PC-3 (cell line): ENCODE measurements at regions not wholly inside any gene's neighbourhood (a gene's known extent, or its start where the extent isn't known, plus 50 kb on each side); places are given as distances from the start of the nearest gene placed in this dataset.
"Not testable (repeated sequence)": the region's sequence is repeated elsewhere in the genome, so short reads cannot be mapped to it uniquely, and the experiment has no call there.

Experiments
- ATAC-seq: fragments of 200-7000 bp; cut with Tn5 transposase; 2 replicates; pipeline ENCODE4 v1.9.1; 2020; ENCODE audit warnings: mild to moderate bottlenecking, moderate library complexity
- BruUV-seq: library from RNA; stranded (reverse); fragments of 400-500 nt; replicated peaks from 2 replicates; lab custom pipeline; 2021; lab: Mats Ljungman, UMichigan
- CTCF ChIA-PET: fragments of 300-600 bp; sonication (Branson Sonifier 250); formaldehyde crosslinking; loops from one replicate; lab custom pipeline; 2022; ENCODE audit warnings: antibody characterized with exemption; lab: Charles Lee
- POLR2A ChIA-PET: fragments of 300-600 bp; sonication (Branson Sonifier 250); formaldehyde crosslinking; loops from one replicate; lab custom pipeline; 2022; ENCODE audit warnings: antibody characterized with exemption; ENCODE audit not compliant: unreplicated experiment; lab: Charles Lee
- DNase-seq: peaks from one replicate; pipeline ENCODE4 v3.0.0-alpha.2; 2015
- H2AFZ ChIP-seq: fragments of 300-600 bp; sonication (generic); 2 replicates; pipeline ENCODE4 v1.6.0; 2016; ENCODE audit warnings: antibody characterized with exemption, low read length
- H3F3A ChIP-seq: fragments of 300-600 bp; sonication (generic); one replicate; pipeline ENCODE4 v1.6.0; 2017; ENCODE audit warnings: antibody characterized with exemption, low read length, control low read depth, mild to moderate bottlenecking; ENCODE audit not compliant: unreplicated experiment
- H3K27ac ChIP-seq: fragments of 300-600 bp; sonication (generic); 2 replicates; pipeline ENCODE4 v1.5.1; 2016; ENCODE audit warnings: mild to moderate bottlenecking, low read length
- H3K27me3 ChIP-seq: fragments of 300-600 bp; sonication (generic); 2 replicates; pipeline ENCODE4 v1.6.1; 2016; ENCODE audit warnings: low read length, mixed read lengths
- H3K36me3 ChIP-seq: fragments of 300-600 bp; sonication (generic); 2 replicates; pipeline ENCODE4 v1.6.1; 2016; ENCODE audit warnings: low read depth, mixed run types, low read length, mixed read lengths
- H3K4me1 ChIP-seq: fragments of 300-600 bp; sonication (generic); 2 replicates; pipeline ENCODE4 v1.5.1; 2016; ENCODE audit warnings: low read length; ENCODE audit not compliant: insufficient read depth
- H3K4me2 ChIP-seq: fragments of 300-600 bp; sonication (generic); 2 replicates; pipeline ENCODE4 v1.6.0; 2016; ENCODE audit warnings: low read length
- H3K4me3 ChIP-seq: fragments of 300-600 bp; sonication (generic); 2 replicates; pipeline ENCODE4 v1.5.1; 2016; ENCODE audit warnings: mild to moderate bottlenecking, low read length, mixed read lengths
- H3K79me2 ChIP-seq: fragments of 300-600 bp; sonication (generic); 2 replicates; pipeline ENCODE4 v1.6.1; 2017; ENCODE audit warnings: low read length, mixed read lengths
- H3K9ac ChIP-seq: fragments of 300-600 bp; sonication (generic); 2 replicates; pipeline ENCODE4 v1.6.0; 2016; ENCODE audit warnings: mild to moderate bottlenecking, low read length
- H3K9me2 ChIP-seq: fragments of 300-600 bp; sonication (generic); replicated peaks from 2 replicates; pipeline ENCODE4 v1.6.1; 2016; ENCODE audit warnings: mixed run types, low read length, mixed read lengths
- H3K9me3 ChIP-seq: fragments of 300-600 bp; sonication (generic); 2 replicates; pipeline ENCODE4 v1.6.1; 2016; ENCODE audit warnings: low read length, mixed read lengths
- H4K20me1 ChIP-seq: fragments of 300-600 bp; sonication (generic); 2 replicates; pipeline ENCODE4 v1.6.1; 2016; ENCODE audit warnings: low read length, mixed read lengths
- CTCF ChIP-seq: fragments of 300-600 bp; sonication (generic); conservative IDR thresholded peaks from 2 replicates; pipeline ENCODE4 v1.5.1; 2017; ENCODE audit warnings: antibody characterized with exemption, low read depth, mild to moderate bottlenecking, low read length
- EZH2 ChIP-seq: fragments of 300-600 bp; sonication (generic); IDR thresholded peaks from one replicate; pipeline ENCODE4 v1.6.1; 2017; ENCODE audit warnings: antibody characterized with exemption, mild to moderate bottlenecking, low read length; ENCODE audit not compliant: unreplicated experiment
- EZH2phosphoT487 ChIP-seq: fragments of 300-600 bp; sonication (generic); IDR thresholded peaks from 2 replicates; pipeline ENCODE4 v1.6.1; 2018; ENCODE audit warnings: mild to moderate bottlenecking, antibody characterized with exemption, low read length, borderline replicate concordance
- intact Hi-C: fragments of 100-400 bp; cut with micrococcal nuclease; formaldehyde crosslinking; loops from 2 replicates; pipeline ENCODE4 v1.9.0; 2023

GRCh38 chr13:53112522-53112921 lies 83.9 kb downstream of the OLFM4 start:
- H3K79me2 ChIP-seq = no peaks in the 10 kb centered on the region
- no peaks in the 10 kb centered on the region for H3K9me3 ChIP-seq
- no peaks in the 10 kb centered on the region for H3K4me1 ChIP-seq
- no peak overlapping the region for H2AFZ ChIP-seq
- no peak overlapping the region for H3K27ac ChIP-seq
- CTCF ChIA-PET = no interaction called here
- no peaks in the 10 kb centered on the region for H3K27me3 ChIP-seq
- no peaks in the 10 kb centered on the region for H4K20me1 ChIP-seq
- H3K9me2 ChIP-seq = no peaks in the 10 kb centered on the region
- H3K4me3 ChIP-seq = no peak overlapping the region
- intact Hi-C loops = no loop called here
- ATAC-seq (no peak), DNase-seq (no peak)
- BruUV-seq = no TSS peak
- POLR2A ChIA-PET = no interaction called here
- H3K4me2 ChIP-seq = no peak overlapping the region
- no peaks in the 10 kb centered on the region for H3F3A ChIP-seq
- no peaks in the 10 kb centered on the region for H3K36me3 ChIP-seq
- H3K9ac ChIP-seq = no peak overlapping the region
- no peak for TF ChIP-seq EZH2phosphoT487
- no peak for TF ChIP-seq EZH2
- TF ChIP-seq CTCF = no peak

DNA sequence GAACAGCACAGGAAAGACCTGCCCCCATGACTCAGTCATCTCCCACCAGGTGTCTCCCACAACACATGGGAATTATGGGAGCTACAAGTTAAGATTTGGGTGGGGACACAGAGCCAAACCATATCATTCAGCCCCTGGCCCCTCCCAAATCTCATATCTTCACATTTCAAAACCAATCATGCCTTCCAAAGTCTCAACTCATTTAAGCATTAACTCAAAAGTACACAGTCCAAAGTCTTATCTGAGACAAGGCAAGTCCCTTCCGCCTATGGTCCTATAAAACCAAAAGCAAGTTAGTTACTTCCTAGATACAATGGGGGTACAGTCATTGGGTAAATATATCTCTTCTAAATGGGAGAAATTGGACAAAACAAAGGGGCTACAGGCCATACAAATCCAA lies 88.4 kb downstream of the OLFM4 start:
- intact Hi-C loops, ATAC-seq: not testable (repeated sequence)

DNA sequence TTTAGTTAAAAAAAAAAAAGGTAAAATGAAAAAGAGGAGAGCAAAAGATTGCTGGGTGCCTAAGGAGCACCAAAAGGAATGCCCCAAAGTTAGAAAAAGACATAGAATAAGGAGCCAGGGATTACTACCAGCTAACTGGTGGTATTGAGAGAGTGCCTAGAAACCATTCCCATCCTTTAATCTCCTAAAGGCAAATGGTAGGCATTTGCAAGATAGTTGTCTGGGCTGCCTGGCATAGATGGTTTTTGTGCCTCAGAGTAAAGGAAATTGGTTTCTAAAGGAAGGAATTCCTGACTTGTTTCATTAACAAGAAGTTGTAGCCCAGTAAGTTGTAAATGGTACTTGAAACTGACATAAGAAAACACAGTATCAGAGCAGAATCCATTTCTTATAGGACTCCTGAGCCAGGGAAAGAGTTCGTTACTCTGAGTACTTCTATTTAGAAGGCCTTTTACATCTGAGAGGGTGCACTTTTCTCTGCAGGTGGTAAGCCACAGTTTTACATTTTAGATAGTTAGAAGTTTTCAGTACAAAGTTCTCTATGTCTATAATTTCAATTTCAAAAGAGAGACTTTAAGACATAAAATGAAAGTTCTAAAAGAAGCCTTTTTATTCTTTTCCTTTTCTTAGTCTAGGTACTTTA lies 92.6 kb downstream of the OLFM4 start:
- Histone ChIP-seq H3K27ac (no peak overlapping the region), H4K20me1 (no peaks in the 10 kb centered on the region), H3K9me2 (no peaks in the 10 kb centered on the region), H3F3A (no peaks in the 10 kb centered on the region), H3K9me3 (no peaks in the 10 kb centered on the region), H2AFZ (no peak overlapping the region), H3K9ac (no peak overlapping the region), H3K4me2 (no peak overlapping the region), H3K79me2 (no peaks in the 10 kb centered on the region), H3K4me3 (no peak overlapping the region), H3K4me1 (no peaks in the 10 kb centered on the region), H3K27me3 (no peaks in the 10 kb centered on the region), H3K36me3 (no peaks in the 10 kb centered on the region)
- intact Hi-C loops = no loop called here
- no peak for ATAC-seq
- ChIA-PET CTCF (no interaction called here), POLR2A (no interaction called here)
- TF ChIP-seq EZH2 = no peak
- no peak for TF ChIP-seq CTCF
- BruUV-seq = no TSS peak
- no peak for DNase-seq

More for the DNA sequence above, 88.4 kb downstream of the OLFM4 start:
- CTCF ChIA-PET, H4K20me1 ChIP-seq, H3K27me3 ChIP-seq, H3K9me3 ChIP-seq, H3K4me2 ChIP-seq, H3K79me2 ChIP-seq, H3F3A ChIP-seq, H2AFZ ChIP-seq, POLR2A ChIA-PET, BruUV-seq, H3K36me3 ChIP-seq, H3K27ac ChIP-seq, H3K9me2 ChIP-seq, H3K9ac ChIP-seq, H3K4me1 ChIP-seq, H3K4me3 ChIP-seq, DNase-seq: not testable (repeated sequence)
